ENCODE measurements at regions not wholly inside any gene's neighbourhood (a gene's known extent, or its start where the extent isn't known, plus 50 kb on each side); places are given as distances from the start of the nearest gene placed in this dataset.

- TF ChIP-seq PBX2 (CRISPR knock-in tag; IDR thresholded peaks at IDR 0.05; ENCODE audit: low read depth) (no peak), PBX2 (tag; conservative IDR thresholded peaks at IDR 0.05; ENCODE audit: low read depth) (no peak), FOXK1 (CRISPR knock-in tag; IDR thresholded peaks at IDR 0.05; ENCODE audit: borderline replicate concordance) (no peak), THRA (IDR thresholded peaks at IDR 0.05) (no peak)
These were observed 1640.7 kb downstream of the C4orf33 start (continued) for GRCh38 chr4:130736436-130737185.

- no peak overlapping the region for H3K4me3 ChIP-seq
- no peak overlapping the region for H3K4me2 ChIP-seq (ENCODE audit: insufficient read depth, low read length)
- no peak overlapping the region for H3K9ac ChIP-seq (ENCODE audit: insufficient read depth in 1 of 2, low read depth in 2 of 2, low read length in 2 of 2)
- DNase-seq (ENCODE audit: extremely low read depth in 1 of 4, low spot score in 3 of 4) (no peak), FAIRE-seq (no peak), ATAC-seq (no peak)
- no peak overlapping the region for H3K27ac ChIP-seq (ENCODE audit: extremely low read depth, low read depth, low read length)
- H3K9me3 ChIP-seq (replicated peaks; ENCODE audit: control insufficient read depth, insufficient read depth, low read depth, low read length), result no peaks in the 10 kb centered on the region; the same call in 1 of the 2 replicates
- no TSS peak for BruUV-seq (replicated peaks)
- no peaks in the 10 kb centered on the region for H4K20me1 ChIP-seq (replicated peaks; ENCODE audit: control insufficient read depth, insufficient read depth, low read length)
- intact Hi-C loops (cut with micrococcal nuclease) (no loop called here), in situ Hi-C loops (cut with MboI) (no loop called here)
- H3K79me2 ChIP-seq (ENCODE audit: control insufficient read depth, insufficient read depth, low read length), result no peaks in the 10 kb centered on the region
- no peak overlapping the region for H2AFZ ChIP-seq (ENCODE audit: low read depth, low read length)
- no peaks in the 10 kb centered on the region for H3K4me1 ChIP-seq (replicated peaks in 1 of 2; ENCODE audit: control insufficient read depth in 2 of 2, insufficient read depth in 2 of 2, low read length in 2 of 2)
- no peaks in the 10 kb centered on the region for H3K27me3 ChIP-seq (ENCODE audit: control insufficient read depth in 2 of 2, insufficient read depth in 2 of 2, low read length in 2 of 2)
- 0% methylated on average over 3 of the region's 3 CpGs for WGBS (ENCODE audit: insufficient coverage, low coverage, missing lambda C conversion rate)
- POLR2A ChIA-PET, result no interaction called here
- H3K9me1 ChIP-seq (ENCODE audit: control insufficient read depth, insufficient read depth, low read length), result no peaks in the 10 kb centered on the region
- no peaks in the 10 kb centered on the region for H3K36me3 ChIP-seq (ENCODE audit: control insufficient read depth, insufficient read depth, low read length)
- CTCF ChIA-PET (ENCODE audit: low intra/inter-chr PET ratio), result no interaction called here
- TF ChIP-seq ZNF518B (CRISPR knock-in tag; IDR thresholded peaks at IDR 0.05) (no peak), PBX2 (CRISPR knock-in tag; IDR thresholded peaks at IDR 0.05; ENCODE audit: low read depth) (no peak), PBX2 (tag; conservative IDR thresholded peaks at IDR 0.05; ENCODE audit: low read depth) (no peak), TFAP4 (CRISPR knock-in tag; IDR thresholded peaks at IDR 0.05; ENCODE audit: borderline replicate concordance) (no peak), ARNT (IDR thresholded peaks at IDR 0.05) (no peak)
These were observed 1642.3 kb downstream of the C4orf33 start for GRCh38 chr4:130738233-130738632.
